ENCODE measurements at regions not wholly inside any gene's neighbourhood (a gene's known extent, or its start where the extent isn't known, plus 50 kb on each side); places are given as distances from the start of the nearest gene placed in this dataset.

DNA sequence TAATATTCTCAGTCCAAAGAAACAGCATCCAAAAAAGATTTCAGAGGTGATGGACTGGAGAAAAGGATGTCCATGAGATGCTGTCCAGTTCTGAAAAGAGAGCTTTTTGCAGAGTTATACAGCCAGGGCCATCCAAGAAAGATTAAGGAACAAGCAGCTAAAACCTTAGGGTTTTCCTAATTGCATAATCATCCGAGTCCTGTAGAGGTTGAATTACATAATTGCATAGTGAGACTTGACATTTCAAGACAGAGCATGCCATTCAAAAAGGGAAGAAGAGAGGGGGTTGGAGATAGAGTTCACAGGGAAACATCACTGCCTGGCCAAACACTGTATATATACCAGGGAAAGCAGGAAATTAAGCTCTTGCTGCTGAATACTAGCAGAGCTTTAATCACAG lies 1729.2 kb upstream of the WWC1 start:
- H3K4me3 ChIP-seq (ENCODE audit: low read depth, low read length) = no peak overlapping the region
- TF ChIP-seq, protein P1, sequence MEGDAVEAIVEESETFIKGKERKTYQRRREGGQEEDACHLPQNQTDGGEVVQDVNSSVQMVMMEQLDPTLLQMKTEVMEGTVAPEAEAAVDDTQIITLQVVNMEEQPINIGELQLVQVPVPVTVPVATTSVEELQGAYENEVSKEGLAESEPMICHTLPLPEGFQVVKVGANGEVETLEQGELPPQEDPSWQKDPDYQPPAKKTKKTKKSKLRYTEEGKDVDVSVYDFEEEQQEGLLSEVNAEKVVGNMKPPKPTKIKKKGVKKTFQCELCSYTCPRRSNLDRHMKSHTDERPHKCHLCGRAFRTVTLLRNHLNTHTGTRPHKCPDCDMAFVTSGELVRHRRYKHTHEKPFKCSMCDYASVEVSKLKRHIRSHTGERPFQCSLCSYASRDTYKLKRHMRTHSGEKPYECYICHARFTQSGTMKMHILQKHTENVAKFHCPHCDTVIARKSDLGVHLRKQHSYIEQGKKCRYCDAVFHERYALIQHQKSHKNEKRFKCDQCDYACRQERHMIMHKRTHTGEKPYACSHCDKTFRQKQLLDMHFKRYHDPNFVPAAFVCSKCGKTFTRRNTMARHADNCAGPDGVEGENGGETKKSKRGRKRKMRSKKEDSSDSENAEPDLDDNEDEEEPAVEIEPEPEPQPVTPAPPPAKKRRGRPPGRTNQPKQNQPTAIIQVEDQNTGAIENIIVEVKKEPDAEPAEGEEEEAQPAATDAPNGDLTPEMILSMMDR (IDR thresholded peaks at IDR 0.05; ENCODE audit: low read depth, low read length, missing control alignments) = no peak
- no peak for DNase-seq (ENCODE audit: low read depth)

DNA sequence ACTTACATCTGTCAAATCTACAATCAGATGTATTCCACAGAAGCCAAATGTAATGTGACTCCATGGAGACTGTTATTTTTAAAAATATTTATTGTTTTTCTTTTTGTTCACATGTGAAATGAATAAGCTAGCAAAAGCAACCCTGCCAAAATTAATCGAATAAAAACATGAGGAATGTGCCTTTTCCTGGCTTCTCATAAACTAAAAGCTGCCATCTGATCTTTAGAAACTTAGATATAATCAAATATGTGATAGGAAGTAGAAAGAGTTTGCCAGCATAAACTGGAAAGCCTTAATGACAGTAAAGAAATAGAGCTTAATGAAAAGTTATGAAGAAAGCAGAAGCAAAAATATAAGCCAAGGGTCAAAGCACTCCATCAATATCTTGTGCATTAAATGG lies 1724.7 kb upstream of the WWC1 start:
- TF ChIP-seq, protein P1 (IDR thresholded peaks at IDR 0.05; ENCODE audit: low read depth, low read length, missing control alignments) = no peak
- DNase-seq (ENCODE audit: low read depth) = no peak
- H3K4me3 ChIP-seq (ENCODE audit: low read depth, low read length) = no peak overlapping the region

DNA sequence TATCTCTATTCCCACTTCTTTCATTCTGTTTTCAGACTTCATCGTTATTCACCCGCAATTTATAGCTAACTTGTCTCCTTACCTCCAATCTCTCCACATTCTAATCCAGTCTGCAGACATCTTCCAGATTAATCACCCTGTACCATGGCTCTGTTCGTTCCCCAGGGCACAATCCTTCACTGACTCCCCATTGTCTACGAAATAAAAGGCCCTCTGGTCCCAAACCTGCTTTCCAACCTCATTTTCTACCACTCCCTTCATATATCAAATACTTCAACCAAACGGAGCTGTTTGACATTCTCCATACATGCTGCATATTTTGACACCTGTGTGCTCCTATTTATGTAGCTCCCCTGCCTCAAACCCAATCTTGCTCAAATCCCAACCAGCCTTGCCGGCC lies 1720.6 kb upstream of the WWC1 start:
- TF ChIP-seq, protein P1 (IDR thresholded peaks at IDR 0.05; ENCODE audit: low read depth, low read length, missing control alignments) = no peak
- H3K4me3 ChIP-seq (ENCODE audit: low read depth, low read length) = no peak overlapping the region
- DNase-seq (ENCODE audit: low read depth) = no peak

DNA sequence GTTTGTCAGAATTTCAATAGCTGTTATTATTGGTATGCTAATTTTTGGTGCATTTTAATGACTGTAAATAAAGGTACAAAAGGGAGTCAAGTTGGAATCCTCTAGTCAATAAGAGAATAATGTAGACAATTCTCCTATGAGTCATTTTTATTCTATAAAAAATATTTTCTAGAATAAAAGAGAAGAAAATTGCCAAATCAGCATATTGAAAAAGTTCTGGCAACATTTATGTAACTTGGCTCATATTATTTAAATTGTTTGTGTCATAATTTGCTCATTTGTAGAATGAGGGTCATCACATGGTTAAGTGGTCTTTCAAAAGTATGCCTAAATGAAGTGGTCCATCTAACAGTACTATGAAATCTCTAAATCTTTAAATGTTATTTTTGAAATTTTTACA lies 1719.8 kb upstream of the WWC1 start:
- TF ChIP-seq, protein P1 (IDR thresholded peaks at IDR 0.05; ENCODE audit: low read depth, low read length, missing control alignments) = no peak
- H3K4me3 ChIP-seq (ENCODE audit: low read depth, low read length) = no peak overlapping the region
- no peak for DNase-seq (ENCODE audit: low read depth)

DNA sequence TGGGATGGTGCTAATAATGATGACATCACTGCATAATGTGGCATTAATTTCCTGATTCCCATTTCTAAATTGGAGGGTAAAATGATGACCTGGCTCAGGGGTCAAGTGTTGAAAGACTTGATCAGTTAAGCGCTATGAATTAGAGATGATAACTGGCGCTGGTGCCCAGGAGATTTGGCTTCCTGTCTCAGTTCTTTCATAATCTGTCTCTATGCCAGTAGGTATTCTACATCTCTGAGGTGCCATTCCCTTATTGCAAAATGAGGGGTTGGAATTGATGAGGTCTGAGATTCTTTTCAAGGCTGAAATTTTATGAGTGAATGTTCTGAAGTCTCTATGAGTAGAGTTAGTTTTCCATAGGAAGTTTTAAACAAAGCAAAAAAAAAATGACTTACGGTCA lies 1715.1 kb upstream of the WWC1 start:
- no peak overlapping the region for H3K4me3 ChIP-seq (ENCODE audit: low read depth, low read length)
- DNase-seq (ENCODE audit: low read depth) = no peak
- TF ChIP-seq, protein P1 (IDR thresholded peaks at IDR 0.05; ENCODE audit: low read depth, low read length, missing control alignments) = no peak

DNA sequence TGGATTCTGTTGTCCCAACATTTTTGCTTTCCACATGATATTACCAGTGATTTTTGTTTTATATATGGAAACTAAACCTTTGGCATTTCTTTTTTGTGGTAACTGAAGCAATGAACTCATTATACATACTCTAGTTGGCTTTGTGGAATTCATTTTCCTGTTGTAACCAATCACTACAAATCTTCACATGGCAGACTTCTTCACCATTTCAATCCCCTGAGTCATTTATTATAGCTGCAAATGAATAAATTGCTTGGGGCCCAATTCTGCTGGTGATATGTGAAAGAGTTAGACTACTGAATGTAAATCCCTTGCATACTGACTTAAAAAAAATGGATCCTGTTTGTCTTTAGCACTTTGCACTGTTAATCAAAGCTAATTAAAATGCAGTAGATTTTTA lies 1709.6 kb upstream of the WWC1 start:
- DNase-seq (ENCODE audit: low read depth) = no peak
- TF ChIP-seq, protein P1 (IDR thresholded peaks at IDR 0.05; ENCODE audit: low read depth, low read length, missing control alignments) = no peak
- no peak overlapping the region for H3K4me3 ChIP-seq (ENCODE audit: low read depth, low read length)

DNA sequence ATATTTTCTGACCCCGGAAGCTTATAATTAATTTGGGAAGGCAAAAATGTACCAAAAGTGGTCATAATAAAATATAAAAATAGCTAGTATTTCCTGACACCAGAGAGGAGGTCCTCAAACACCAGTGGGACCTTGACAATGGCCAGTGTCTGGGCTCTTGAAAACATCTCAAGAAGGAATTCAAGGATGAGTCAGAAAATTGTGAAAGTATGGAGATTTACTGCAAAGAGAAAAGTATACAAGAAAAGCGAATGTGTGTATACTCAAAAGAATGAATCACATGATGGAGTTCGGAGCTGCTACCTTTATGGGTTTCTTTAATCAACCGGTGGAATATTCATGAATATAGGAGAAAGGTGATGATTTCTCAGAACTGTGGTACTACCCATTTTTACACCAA lies 1709.0 kb upstream of the WWC1 start:
- no peak for DNase-seq (ENCODE audit: low read depth)
- no peak overlapping the region for H3K4me3 ChIP-seq (ENCODE audit: low read depth, low read length)
- TF ChIP-seq, protein P1 (IDR thresholded peaks at IDR 0.05; ENCODE audit: low read depth, low read length, missing control alignments) = no peak

All from GM12864 (cell line).